ENCODE measurements at regions not wholly inside any gene's neighbourhood (a gene's known extent, or its start where the extent isn't known, plus 50 kb on each side); places are given as distances from the start of the nearest gene placed in this dataset.
"Not testable (repeated sequence)": the region's sequence is repeated elsewhere in the genome, so short reads cannot be mapped to it uniquely, and the experiment has no call there.

DNA sequence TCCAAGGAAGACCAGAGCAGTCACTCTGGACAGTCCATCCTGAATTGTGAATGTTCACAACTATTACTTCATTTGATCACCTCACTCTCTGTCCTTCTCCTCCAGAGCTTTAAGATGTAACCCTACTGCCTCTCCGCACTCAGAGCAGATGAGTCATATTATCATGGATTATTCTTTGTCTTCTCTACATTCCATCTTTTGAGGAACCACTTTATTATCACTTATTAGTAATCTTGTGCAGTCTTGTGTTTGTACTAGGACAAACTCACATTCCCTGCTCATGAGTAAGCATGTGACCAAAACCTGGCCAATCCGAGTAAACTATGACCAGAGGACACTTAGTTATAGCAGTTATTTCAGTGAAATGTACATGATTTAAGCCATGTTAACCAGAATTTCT is 401.5 kb upstream of the ADGRB3 start:
- ATAC-seq, result no peak

DNA sequence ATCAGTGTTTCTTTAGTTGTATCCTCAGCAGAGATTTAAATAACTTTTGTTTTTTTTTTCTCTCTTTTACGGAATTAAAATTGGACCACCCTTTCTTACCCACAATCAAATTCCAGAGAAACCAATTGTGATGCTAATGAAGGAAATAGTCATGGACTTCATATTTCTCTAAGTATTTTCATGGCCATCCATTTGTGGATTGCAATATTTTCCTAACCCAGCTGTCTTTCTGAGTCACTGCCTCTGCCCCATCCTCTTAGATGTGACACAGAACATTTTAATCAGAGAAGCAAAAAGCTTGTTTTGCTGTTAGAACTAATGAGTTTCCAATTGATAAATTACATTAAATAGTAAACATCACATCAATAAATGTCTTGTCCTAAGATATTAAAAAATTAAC is 405.5 kb upstream of the ADGRB3 start:
- ATAC-seq, result no peak

DNA sequence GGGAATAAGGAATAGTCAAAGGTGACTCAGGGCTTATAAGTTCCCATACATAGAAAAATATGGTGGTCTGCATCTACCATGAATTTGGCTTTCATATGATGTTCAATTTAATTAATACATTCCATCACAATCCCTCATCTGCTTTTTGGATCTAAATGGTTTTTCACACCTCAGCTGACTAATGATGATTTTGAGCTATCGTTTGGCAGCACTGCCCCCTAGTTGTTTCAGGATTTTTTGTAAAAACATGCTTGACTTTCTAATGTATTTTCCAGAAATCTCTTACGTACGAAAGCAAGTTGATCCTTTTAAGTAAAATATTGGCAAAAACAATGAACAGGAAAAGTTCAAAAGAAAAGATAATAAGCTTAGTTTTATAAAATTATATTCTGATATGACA is 408.6 kb upstream of the ADGRB3 start:
- no peak for ATAC-seq

DNA sequence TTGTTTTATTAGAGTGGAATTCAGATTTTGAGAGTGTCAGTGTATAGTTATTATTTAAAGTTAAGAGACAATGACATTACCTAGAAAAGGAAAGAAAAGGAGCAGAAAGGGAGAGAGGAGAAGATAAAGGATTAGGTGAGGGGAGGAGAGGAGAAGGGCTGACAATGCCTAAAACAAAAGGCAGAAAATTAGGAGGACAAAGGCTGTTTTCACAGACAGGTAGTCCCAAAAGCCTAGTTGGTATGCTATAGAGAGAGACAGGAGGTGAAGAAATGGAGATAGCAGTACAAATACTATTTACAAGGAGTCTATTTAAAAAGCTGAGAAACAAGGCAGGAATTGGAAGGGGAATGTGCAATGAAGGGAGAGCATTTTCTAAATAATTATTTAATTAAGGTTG is 409.4 kb upstream of the ADGRB3 start:
- no peak for ATAC-seq

DNA sequence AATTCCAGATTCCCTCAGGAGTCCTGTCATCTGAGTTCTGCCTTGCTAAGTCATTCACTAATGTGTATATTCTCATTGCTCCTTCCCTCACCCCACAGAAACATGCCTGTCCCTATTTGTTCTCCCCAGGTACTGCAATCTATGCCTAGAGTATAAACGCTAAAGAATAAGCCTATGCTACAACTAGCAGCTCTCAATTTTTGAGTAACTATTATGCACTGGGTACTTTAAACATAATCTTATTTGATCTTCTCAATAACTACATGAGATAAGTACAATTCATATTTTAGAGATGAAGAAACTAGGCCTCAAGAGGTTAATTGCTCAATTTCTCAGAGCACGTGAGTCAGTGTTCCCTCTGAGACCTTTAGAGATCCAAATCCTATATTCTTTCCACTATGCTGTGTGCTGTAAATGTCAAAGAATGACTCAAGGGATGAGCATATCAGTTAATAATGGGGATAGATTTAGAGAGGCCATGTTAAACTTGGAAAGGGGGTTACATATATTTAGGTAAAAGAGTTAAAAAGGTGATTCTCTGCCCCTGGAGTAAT is 423.8 kb upstream of the ADGRB3 start:
- no peak for ATAC-seq

DNA sequence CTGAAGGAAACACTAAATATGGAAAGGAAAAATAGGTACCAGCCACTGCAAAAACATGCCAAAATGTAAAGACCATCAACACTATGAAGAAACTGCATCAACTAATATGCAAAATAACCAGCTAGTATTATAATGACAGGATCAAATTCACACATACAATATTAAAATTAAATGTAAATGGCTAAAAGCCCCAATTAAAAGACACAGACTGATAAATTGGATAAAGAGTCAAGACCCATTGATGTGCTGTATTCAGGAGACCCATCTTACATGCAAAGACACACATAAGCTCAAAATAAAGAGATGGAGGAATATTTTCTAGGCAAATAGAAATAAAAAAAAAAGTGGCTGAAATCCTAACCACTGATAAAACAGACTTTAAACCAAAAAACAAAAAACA is 427.5 kb upstream of the ADGRB3 start:
- ATAC-seq, result not testable (repeated sequence)

DNA sequence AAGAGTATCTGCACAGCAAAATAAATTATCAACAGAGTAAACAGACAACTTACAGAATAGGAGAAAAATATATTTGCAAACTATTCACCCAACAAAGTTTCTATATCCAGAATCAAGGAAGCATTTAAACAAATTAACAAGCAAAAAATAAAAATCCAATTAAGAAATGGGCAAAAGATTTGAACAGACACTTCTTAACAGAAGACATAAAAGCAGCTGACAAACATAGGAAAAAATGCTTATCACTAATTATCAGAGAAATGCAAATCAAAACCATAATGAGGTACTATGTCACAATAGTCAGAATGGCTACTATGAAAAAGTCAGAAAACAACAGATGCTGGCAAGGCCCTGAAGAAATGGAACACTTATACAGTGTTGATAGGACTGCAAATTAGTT is 434.2 kb upstream of the ADGRB3 start:
- ATAC-seq, result no peak

DNA sequence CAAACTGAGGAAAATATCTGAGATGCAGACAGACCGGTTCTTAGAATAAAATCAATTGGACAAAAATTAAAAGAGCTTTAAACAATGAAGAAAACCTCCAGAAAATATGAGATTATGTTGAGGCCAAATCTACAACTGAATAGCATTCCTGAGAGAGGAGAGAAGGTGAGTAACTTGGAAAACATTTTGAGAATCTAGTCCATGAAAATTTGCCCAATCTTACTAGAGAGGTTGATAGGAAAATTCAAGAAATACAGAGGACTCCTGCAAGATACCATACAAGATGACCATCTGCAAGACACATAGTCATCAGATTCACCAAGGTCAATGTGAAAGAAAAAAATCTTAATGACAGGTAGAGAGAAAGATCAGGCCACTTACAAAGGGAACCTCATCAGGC is 437.7 kb upstream of the ADGRB3 start:
- no peak for ATAC-seq

DNA sequence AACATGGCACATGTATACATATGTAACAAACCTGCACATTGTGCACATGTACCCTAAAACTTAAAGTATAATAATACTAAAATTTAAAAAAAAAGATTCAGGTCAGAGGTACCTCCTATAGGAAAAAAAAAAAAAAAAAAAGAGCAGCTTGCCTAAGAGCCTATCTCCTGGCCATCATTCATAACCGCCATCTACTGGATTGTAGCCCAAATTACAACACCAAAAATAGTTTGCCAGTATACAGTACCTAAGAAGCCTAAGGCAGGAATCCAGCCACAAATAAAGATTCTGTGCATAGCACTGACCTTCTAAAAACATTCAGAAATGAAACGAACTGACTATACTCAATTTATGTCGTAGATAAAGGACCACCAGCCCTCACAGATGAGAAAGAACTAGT is 438.4 kb upstream of the ADGRB3 start:
- ATAC-seq, result no peak

DNA sequence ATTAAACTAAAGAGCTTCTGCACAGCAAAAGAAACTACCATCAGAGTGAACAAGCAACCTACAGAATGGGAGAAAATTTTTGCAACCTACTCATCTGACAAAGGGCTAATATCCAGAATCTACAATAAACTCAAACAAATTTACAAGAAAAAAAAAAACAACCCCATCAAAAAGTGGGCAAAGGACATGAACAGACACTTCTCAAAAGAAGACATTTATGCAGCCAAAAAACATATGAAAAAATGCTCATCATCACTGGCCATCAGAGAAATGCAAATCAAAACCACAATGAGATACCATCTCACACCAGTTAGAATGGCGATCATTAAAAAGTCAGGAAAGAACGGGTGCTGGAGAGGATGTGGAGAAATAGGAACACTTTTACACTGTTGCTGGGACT is 439.3 kb upstream of the ADGRB3 start:
- ATAC-seq, result not testable (repeated sequence)

DNA sequence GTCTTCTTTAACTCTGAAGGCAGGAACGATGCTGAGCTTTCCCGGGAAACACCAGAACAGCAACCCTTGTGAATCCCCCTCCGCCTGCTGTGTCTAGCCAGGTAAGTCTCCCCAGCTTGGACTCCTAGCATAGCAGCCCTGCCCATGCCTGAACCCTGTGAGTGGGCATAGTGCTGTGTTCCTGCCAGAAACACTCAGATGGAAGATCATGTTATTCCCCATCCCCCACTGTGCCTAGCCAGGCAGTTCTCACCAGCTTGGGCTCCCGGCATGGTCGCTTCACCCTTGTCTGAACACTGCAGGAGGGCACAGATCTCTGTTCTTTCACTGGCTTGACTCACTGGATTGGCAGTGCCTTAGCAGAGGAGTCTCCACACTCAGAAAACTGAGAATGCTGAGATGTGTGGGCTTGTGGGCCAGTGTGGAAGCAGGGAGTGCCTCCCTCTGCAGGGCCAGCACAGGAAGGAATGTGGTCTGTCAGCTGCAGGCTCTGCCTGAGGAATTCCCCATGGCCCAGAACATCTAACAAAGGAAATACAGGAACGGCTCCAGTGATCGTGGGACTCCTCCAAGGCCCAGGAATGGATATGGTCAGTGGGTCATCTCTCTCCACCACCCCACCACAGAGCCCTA is 440.1 kb upstream of the ADGRB3 start:
- no peak for ATAC-seq

DNA sequence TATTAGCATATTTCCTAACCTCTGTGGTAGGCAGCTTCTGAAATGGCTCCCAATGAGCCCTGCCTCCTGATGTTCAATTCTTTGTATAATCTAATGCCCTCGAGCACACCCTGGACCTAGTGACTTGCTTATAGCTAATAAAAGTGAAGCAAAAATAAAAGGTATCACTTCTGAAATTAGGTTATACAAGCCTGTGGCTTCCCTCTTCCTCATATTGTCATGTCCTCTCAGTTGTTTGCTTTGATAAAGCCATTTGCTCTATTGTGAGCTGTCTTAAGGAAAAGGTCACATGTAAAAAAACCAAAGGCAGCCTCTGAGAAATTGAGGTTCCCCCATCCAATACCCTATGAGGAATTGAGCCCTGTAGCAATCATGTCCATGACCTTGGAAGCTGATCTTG is 442.1 kb upstream of the ADGRB3 start:
- ATAC-seq, result no peak

DNA sequence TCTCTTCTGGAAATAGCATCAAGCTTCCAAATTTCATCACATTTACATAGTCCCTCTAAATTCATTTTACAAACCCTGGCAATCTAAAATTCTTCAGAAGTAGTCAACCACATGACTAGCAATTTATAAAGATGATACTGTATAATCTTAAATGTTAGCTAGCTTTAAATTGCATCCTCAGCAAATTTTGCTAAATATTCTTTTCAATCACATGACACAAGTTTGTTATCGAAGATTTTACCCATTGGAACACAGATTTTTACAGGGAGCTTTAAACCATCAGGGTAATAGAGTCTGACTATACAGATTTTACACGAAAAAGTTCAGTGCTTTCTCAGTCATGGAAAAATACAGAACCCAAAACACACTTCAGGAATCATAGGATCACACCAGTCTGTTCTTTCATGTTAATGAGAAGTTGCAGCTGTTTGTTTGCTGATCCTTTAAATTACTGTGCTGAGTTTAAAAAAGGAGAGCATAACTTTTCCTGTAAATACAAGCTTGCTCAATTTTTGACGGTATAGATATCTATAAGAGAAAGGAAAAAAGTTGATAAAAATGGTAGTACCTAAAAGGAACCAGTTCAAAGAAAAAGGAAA is 445.8 kb upstream of the ADGRB3 start:
- ATAC-seq, result no peak

DNA sequence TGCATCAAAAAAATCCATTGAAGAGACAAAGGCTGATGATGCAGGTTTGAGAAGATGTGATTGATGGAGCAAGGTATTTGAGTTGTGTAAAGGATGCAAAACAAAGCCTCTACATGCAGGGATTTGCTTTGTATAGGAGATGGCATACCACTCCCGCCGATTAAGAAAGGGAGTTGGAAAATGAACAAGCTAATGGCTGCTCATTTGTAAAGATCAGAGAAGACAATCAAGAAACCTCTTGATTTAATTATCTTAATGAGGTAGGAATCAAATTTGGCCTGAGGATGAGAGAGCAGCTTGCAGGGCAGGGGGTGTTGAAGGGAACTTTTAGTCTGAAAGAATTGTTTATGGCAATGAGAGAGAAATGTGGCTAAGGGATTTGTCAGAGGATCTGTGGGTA is 448.2 kb upstream of the ADGRB3 start:
- no peak for ATAC-seq

DNA sequence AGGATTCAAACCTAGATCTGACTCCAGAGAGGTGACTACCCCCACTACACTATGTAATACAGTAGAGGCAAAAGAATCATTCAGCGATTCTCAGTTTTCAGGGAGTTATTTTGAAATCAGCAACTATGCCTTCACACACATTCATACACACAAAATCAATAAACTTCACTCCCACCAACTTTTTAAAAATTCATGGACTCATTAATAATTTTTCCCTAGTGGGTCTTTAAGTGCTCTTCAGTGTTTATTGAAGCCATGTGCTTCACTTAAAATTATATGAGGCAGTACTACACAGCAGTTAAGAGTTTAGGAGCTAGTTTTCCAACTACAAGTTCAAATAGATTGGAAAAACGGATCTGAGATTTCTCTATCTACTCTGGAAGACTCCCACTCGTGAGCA is 452.7 kb upstream of the ADGRB3 start:
- ATAC-seq, result no peak

DNA sequence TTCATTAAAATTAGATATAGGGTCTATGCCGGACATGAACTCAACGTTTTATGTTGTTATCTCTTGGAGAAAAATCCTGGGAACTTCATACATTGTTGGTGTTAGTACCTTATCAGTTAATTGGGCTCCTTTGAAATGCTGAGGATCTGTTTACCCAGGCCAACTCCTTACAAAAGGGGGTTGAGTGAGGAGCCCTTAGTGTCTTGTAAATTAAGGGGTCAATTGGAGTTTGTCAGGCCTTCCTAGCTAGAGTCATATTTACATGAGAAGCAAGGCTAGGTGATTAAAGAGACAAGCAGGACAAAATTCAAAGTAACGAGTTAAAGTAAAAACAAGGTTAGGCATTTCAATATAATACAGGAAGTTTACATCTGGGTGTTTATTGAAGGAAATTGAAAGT is 454.1 kb upstream of the ADGRB3 start:
- ATAC-seq, result not testable (repeated sequence)

DNA sequence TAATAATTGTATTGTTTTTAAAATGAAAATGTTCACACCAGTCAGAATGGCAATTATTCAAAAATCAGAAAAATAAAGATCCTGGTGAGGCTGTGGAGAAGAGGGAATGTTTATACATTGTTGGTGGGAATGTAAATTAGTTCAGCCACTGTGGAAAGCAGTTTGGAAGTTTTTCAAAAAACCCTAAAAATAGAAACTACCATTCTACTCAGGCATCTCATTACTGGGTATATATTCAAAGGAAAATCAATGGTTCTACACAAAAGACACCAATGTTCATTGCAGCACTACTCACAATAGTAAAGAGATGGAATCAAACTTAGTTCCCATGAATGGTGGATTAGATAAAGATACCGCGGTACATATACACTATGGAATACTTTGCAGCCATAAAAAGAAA is 461.5 kb upstream of the ADGRB3 start:
- ATAC-seq, result no peak

DNA sequence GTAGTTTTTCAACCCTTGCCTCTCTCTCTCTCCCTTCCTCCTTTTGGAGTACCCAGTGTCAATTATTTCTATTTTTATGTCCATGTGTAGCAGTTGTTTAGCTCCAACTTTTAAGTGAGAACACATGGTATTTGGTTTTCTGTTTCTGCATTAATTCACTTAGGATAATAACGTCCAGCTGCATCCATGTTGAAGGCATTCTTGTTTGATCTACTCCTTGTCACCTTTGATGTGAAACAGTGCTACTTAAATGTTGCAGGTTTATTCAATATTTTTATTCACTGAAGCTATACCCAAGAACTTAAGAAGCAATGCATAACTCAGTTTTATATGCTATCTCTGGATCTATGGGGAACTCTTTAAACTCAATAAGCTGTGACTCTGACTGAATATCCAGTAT is 465.2 kb upstream of the ADGRB3 start:
- no peak for ATAC-seq

DNA sequence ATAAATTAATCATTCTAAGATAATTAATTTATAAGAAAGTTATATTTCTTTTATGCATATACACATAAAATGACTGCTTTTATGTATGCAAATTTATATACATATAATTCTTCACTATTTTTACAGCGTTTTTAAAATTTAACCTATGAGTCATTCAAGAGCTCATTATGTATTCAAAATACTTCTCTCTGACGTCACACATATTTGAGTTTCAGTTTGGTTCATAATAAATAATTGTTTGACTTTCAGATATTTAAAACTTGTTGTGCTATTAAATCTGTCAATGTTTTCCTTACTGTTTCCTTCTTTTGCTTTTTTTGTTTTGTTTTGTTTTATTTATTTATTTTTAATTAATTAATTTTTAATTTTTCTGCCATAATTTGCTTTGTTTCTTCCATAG is 467.5 kb upstream of the ADGRB3 start:
- ATAC-seq, result no peak

DNA sequence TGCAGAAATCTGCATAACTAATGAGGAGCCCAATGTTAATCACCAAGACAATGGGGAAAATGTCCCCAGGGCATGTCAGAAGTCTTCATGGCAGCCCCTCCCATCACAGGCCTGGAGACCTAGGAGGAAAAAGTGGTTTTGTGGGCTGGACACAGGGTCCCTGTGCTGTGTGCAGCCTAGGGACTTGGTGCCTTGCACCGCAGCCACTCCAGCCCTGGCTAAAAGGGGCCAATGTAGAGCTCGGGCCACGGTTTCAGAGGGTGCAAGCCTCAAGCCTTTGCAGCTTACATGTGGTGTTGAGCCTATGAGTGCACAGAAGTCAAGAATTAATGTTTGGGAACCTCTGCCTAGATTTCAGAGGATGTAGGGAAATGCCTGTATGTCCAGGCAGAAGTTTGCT is 474.3 kb upstream of the ADGRB3 start:
- ATAC-seq, result not testable (repeated sequence)

DNA sequence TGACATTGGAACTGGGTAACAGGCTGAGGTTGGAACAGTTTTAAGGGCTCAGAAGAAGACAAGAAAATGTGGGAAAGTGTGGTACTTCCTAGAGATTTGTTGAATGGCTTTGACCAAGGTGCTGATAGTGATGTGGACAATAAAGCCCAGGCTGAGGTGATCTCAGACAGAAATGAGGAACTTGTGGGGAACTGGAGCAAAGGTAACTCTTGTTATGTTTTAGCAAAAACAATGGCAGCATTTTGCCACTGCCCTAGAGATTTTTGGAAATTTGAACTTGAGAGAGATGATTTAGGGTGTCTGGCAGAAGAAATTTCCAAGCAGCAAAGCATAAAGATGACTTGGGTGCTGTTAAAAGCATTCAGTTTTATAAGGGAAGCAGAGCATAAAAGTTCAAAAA is 474.7 kb upstream of the ADGRB3 start:
- no peak for ATAC-seq

DNA sequence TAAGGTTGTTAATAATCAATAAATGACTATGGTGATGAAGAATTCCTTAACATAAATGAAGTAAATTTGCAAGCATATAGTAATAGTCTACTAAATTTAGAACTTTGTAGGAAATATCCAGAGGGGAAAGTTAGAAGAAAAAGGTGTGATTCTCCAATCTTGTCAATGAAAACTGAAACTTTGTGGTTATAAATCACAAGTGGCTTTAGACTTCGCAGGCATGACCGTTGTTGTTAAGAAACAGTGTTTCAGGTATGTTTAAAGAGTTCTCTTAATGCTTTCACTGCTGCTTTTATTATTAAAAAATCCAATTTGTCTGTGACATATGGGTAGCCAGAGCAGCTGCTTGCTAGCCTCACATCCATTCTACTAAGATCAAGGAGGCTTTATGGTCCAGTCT is 475.6 kb upstream of the ADGRB3 start:
- no peak for ATAC-seq

DNA sequence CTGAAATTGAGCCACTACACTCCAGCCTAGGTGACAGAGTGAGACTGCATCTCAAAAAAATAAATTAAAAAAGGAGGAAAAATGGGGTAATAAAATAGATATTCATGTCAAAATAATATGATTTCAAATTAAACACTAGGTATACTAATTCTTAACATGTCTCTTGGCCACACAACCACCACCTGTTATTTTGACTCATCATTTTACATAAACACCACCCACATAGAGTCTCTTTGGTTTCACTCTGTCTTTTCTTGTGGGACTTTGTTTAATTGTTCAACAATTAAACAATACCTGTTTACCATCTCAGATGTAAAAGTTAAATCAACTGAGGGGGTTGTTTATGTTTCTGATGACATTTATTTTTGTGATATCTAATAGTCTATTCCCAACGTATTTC is 476.8 kb upstream of the ADGRB3 start:
- ATAC-seq, result no peak

DNA sequence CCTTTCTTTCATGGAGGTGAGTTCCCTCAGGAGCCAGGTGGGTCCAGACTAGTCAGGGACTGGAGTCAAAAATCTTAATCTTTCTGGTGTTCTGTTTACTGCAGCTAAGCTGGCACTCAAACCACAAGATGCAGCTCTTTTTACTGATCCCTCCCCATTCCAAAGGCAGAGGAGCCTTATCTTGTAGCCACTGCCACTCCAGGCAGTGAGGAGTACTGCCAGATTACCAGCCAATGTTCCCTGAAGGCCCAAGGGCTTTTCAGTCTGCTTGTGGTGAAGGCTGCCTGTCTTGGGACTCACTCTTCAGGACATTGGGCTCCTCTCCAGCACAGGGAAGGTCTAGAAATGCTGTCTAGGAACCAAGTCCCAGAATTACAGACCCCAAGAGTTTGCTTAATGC is 490.4 kb upstream of the ADGRB3 start:
- ATAC-seq, result no peak

DNA sequence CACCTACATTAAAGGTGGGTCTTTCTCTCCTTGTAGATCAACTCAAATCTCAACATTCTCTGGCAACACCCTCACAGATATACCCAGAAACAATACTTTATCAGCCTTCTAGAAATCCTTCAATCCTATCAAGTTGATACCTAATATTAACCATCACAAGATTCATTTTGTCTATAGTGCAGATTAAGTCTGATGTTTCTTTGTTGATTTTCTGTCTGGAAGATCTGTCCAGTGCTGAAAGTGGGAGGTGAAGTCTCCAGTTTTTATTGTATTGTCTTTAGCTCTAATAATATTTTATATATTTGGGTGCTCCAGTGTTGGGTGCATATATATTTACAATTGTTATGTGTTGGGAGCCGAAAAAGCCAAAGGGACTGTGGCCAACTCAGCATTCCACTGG is 493.9 kb upstream of the ADGRB3 start:
- no peak for ATAC-seq

All from esophagus mucosa (tissue), 1 donor.